ENCODE measurements at regions not wholly inside any gene's neighbourhood (a gene's known extent, or its start where the extent isn't known, plus 50 kb on each side); places are given as distances from the start of the nearest gene placed in this dataset.

DNA sequence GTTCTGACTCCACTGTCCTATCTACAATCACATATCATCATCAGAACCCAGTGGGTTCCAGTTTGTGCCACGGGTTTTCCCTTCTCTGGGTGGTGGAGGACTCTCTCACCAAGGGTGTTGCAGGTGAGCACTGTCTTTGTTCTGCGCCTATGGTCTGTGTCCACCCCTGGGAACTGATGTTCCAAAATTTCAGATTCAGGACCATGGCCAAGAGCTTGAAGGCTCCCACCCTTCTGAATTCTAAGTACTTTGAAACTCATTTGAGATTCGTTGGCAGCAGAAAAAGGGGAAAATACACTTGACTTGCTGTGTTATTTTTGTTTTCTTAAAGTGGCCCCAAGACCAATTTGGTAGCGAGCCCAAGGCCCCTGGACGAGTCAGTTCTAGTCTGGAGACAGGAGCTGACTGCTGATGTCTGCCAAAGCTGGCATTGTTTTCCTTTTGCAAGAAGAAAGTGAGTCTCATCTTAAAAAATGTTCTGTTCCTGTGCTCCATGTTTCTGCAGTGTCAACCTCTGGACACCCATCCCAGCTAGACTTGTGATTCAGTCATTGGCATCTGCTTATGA, 310.9 kb downstream of the HAPSTR1 start:
- WGBS, 2 donors: 40 to 41% methylated on average over 5 of the region's 5 CpGs
- intact Hi-C loops (cut with DNase I): no loop called here
- TF ChIP-seq POLR2A (IDR thresholded peaks at IDR 0.05): no peak
- TF ChIP-seq, protein P1, sequence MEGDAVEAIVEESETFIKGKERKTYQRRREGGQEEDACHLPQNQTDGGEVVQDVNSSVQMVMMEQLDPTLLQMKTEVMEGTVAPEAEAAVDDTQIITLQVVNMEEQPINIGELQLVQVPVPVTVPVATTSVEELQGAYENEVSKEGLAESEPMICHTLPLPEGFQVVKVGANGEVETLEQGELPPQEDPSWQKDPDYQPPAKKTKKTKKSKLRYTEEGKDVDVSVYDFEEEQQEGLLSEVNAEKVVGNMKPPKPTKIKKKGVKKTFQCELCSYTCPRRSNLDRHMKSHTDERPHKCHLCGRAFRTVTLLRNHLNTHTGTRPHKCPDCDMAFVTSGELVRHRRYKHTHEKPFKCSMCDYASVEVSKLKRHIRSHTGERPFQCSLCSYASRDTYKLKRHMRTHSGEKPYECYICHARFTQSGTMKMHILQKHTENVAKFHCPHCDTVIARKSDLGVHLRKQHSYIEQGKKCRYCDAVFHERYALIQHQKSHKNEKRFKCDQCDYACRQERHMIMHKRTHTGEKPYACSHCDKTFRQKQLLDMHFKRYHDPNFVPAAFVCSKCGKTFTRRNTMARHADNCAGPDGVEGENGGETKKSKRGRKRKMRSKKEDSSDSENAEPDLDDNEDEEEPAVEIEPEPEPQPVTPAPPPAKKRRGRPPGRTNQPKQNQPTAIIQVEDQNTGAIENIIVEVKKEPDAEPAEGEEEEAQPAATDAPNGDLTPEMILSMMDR (IDR thresholded peaks at IDR 0.05): no peak
- Histone ChIP-seq H3K4me3 (no peak overlapping the region), H3K4me1 (no peaks in the 10 kb centered on the region), H3K27ac (no peak overlapping the region), H3K9me3 (no peaks in the 10 kb centered on the region), H3K36me3 (no peaks in the 10 kb centered on the region), H3K27me3 (no peaks in the 10 kb centered on the region)
- no peak for DNase-seq

GRCh38 chr16:9404811-9405210, 313.4 kb downstream of the HAPSTR1 start:
- no peaks in the 10 kb centered on the region for H3K36me3 ChIP-seq
- H3K27me3 ChIP-seq: no peaks in the 10 kb centered on the region
- no peaks in the 10 kb centered on the region for H3K4me1 ChIP-seq
- no peak overlapping the region for H3K27ac ChIP-seq
- intact Hi-C loops (cut with DNase I): no loop called here
- H3K9me3 ChIP-seq: no peaks in the 10 kb centered on the region
- H3K4me3 ChIP-seq: no peak overlapping the region
- DNase-seq: no peak
- WGBS, 2 donors: 74 to 93% methylated on average over 6 of the region's 6 CpGs
- TF ChIP-seq POLR2A (IDR thresholded peaks at IDR 0.05): no peak
- TF ChIP-seq, protein P1 (IDR thresholded peaks at IDR 0.05): no peak

DNA sequence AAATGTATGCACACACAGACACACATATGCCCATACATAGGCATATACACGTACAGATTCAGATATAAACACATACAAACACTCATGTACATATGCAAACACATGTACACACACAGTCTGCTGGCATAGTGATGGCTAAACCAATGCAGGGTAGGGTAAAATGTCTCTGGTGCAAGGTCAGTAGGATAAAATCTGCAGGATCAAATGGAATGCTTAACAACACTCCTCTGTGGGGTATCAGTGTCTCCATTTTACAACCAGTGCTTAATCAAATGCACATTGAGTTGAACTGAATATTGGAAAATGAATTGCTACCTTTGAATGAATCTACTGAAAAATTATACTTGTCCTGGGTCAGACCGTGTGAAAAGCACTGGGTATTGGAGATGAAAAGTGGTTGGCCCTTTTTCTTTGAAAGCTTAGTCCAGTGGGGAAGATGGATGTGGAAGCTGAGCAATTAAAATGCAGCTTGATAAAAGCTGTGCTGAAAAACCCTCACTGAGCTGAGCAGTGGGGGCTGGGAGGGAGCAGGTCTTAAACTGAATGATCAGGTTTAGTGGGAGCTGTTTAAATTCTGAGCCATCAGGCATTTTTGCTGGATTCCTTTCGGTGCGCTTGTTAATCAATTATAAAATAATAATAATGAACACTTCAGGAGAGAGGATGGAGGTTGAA, 314.7 kb downstream of the HAPSTR1 start:
- no peak overlapping the region for H3K4me3 ChIP-seq
- no peak for DNase-seq
- H3K27ac ChIP-seq: no peak overlapping the region
- H3K4me1 ChIP-seq: no peaks in the 10 kb centered on the region
- 51 to 64% methylated on average over 4 of the region's 4 CpGs for WGBS, 2 donors
- H3K9me3 ChIP-seq: no peaks in the 10 kb centered on the region
- H3K27me3 ChIP-seq: no peaks in the 10 kb centered on the region
- intact Hi-C loops (cut with DNase I): no loop called here
- TF ChIP-seq POLR2A (IDR thresholded peaks at IDR 0.05): no peak
- TF ChIP-seq, protein P1 (IDR thresholded peaks at IDR 0.05): no peak
- no peaks in the 10 kb centered on the region for H3K36me3 ChIP-seq

DNA sequence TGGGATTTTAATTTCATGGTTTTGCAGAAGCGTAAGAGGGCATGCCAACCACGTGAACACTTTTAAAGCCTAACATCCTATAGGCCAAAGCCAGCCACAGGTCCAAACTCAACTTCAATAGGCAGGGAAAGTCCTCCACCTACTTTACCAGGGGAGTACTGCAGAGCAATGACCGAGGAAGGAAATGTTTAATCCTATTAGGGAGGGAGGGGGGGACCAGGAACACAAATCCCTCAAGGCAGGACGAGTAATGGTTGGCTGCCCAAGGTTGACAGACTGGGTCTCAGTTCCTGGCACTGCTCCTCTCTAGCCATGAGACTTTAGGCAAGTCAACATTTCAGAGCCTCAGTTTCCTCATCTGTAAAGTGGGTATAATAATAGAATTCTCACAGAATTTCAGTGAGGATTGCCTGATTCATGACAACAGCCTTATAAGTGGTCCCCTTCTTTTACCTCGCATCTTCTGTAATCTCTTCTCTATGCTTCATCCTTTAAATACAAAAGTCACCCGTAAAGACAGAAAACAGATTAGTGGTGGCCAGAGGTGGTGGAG, 315.8 kb downstream of the HAPSTR1 start:
- no peaks in the 10 kb centered on the region for H3K9me3 ChIP-seq
- no peak overlapping the region for H3K27ac ChIP-seq
- no peaks in the 10 kb centered on the region for H3K27me3 ChIP-seq
- TF ChIP-seq POLR2A (IDR thresholded peaks at IDR 0.05): no peak
- TF ChIP-seq, protein P1 (IDR thresholded peaks at IDR 0.05): no peak
- H3K4me1 ChIP-seq: no peaks in the 10 kb centered on the region
- intact Hi-C loops (cut with DNase I): no loop called here
- no peaks in the 10 kb centered on the region for H3K36me3 ChIP-seq
- 79 to 80% methylated on average over 3 to 6 of the region's 6 CpGs for WGBS, 2 donors
- H3K4me3 ChIP-seq: no peak overlapping the region
- DNase-seq: no peak

DNA sequence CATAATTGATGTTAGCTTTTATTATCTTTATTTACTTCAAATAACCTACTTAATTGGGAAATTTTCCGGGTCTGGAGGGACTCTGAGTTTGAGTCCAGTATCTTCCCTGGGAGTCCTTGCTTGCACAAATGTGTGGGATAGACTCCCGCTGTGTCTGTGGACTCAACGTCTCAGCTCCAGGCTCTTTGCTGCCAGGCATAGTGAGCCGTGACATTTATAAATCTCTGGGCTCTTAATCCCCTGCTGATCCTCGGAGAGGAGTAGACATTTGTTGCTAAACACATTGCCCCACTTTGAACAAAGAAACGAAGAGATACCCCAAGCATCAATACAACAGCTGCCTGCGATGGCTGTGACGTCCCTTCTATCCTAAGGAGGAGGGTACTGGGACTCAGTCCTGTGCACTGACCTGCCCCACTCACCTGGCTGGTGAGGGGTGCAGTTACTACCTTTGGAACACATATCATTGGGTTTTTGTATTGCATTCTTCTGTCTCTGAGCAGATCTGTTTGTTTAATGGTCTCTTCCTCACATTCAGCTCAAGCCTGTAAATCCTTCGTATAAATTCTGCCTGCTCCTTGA, 316.9 kb downstream of the HAPSTR1 start:
- no peak for DNase-seq
- intact Hi-C loops (cut with DNase I): no loop called here
- Histone ChIP-seq H3K9me3 (no peaks in the 10 kb centered on the region), H3K36me3 (no peaks in the 10 kb centered on the region), H3K4me3 (no peak overlapping the region), H3K27ac (no peak overlapping the region), H3K4me1 (no peaks in the 10 kb centered on the region), H3K27me3 (no peaks in the 10 kb centered on the region)
- WGBS, 2 donors: 20 to 27% methylated on average over 6 to 9 of the region's 9 CpGs
- TF ChIP-seq, protein P1 (IDR thresholded peaks at IDR 0.05): no peak
- TF ChIP-seq POLR2A (IDR thresholded peaks at IDR 0.05): no peak
